HepG2 (cell line): ENCODE measurements at regions not wholly inside any gene's neighbourhood (a gene's known extent, or its start where the extent isn't known, plus 50 kb on each side); places are given as distances from the start of the nearest gene placed in this dataset.

ENCODE experiments used
- ARID5B ChIP-seq: IDR thresholded peaks from 2 replicates; pipeline ENCODE4 v1.4.0; 2020; ENCODE audit warnings: mild to moderate bottlenecking, missing genetic modification reagents
- CEBPG ChIP-seq: IDR thresholded peaks from 2 replicates; pipeline ENCODE4 v1.6.1; 2016
- ESRRA ChIP-seq: sonication (generic); formaldehyde crosslinking; IDR thresholded peaks from 2 replicates; pipeline ENCODE4 v1.5.1; 2020; ENCODE audit warnings: mild to moderate bottlenecking, low read depth, missing genetic modification reagents
- HIC2 ChIP-seq: sonication (generic); formaldehyde crosslinking; IDR thresholded peaks from 2 replicates; pipeline ENCODE4 v1.9.0; 2022; ENCODE audit warnings: low read depth, missing genetic modification reagents
- HOXA3 ChIP-seq: sonication (generic); formaldehyde crosslinking; IDR thresholded peaks from 2 replicates; pipeline ENCODE4 v1.5.0; 2020; ENCODE audit warnings: missing genetic modification reagents
- JARID2 ChIP-seq: sonication (generic); formaldehyde crosslinking; IDR thresholded peaks from 2 replicates; pipeline ENCODE4 v1.8.1; 2023; ENCODE audit warnings: missing genetic modification reagents, inconsistent platforms; ENCODE audit not compliant: insufficient replicate concordance
- KDM6A ChIP-seq: IDR thresholded peaks from 2 replicates; pipeline ENCODE4 v1.6.1; 2016; ENCODE audit warnings: low read depth
- MED1 ChIP-seq: sonication (generic); formaldehyde crosslinking; IDR thresholded peaks from 2 replicates; pipeline ENCODE4 v1.4.0; 2020; ENCODE audit warnings: missing genetic modification reagents
- NR2F1 ChIP-seq, 2 experiments: fragments of 450-650 bp in 1 of 2; formaldehyde crosslinking in 1 of 2; IDR thresholded peaks; 2 replicates each; pipeline versions ENCODE4 v1.5.0 to v1.6.1; 2016 to 2020; ENCODE audit warnings: mild to moderate bottlenecking in 1 of 2, missing compliant biosample characterization in 1 of 2, missing genetic modification reagents in 1 of 2, moderate library complexity in 1 of 2
- SIX1 ChIP-seq: sonication (generic); formaldehyde crosslinking; IDR thresholded peaks from 2 replicates; pipeline ENCODE4 v1.4.0; 2020; ENCODE audit warnings: missing genetic modification reagents, borderline replicate concordance
- ZFP1 ChIP-seq: IDR thresholded peaks from 2 replicates; pipeline ENCODE4 v1.6.1; 2016
- ZFY ChIP-seq: sonication (generic); formaldehyde crosslinking; IDR thresholded peaks from 2 replicates; pipeline ENCODE4 v1.4.0; 2020; ENCODE audit warnings: missing genetic modification reagents
- ZNF205 ChIP-seq: IDR thresholded peaks from 2 replicates; pipeline ENCODE4 v1.6.1; 2018; ENCODE audit warnings: missing biosample characterization, missing genetic modification reagents
- ZNF34 ChIP-seq: sonication (generic); formaldehyde crosslinking; IDR thresholded peaks from 2 replicates; pipeline ENCODE4 v1.4.0; 2020; ENCODE audit warnings: mild to moderate bottlenecking, missing genetic modification reagents, borderline replicate concordance
- ZNF362 ChIP-seq: sonication (generic); formaldehyde crosslinking; IDR thresholded peaks from 2 replicates; pipeline ENCODE4 v1.4.0; 2020; ENCODE audit warnings: missing genetic modification reagents, mild to moderate bottlenecking, borderline replicate concordance
- ZNF432 ChIP-seq: sonication (generic); formaldehyde crosslinking; IDR thresholded peaks from 2 replicates; pipeline ENCODE4 v1.5.0; 2020; ENCODE audit warnings: missing genetic modification reagents, mild to moderate bottlenecking, borderline replicate concordance
- ZNF704 ChIP-seq: sonication (generic); formaldehyde crosslinking; IDR thresholded peaks from 2 replicates; pipeline ENCODE4 v1.8.1; 2023; ENCODE audit warnings: mild to moderate bottlenecking, inconsistent platforms, moderate library complexity, missing genetic modification reagents, borderline replicate concordance
- ZNF710 ChIP-seq: sonication (generic); formaldehyde crosslinking; IDR thresholded peaks from 2 replicates; pipeline ENCODE4 v1.5.0; 2020; ENCODE audit warnings: mild to moderate bottlenecking, missing genetic modification reagents, borderline replicate concordance
- ZNF713 ChIP-seq: sonication (generic); formaldehyde crosslinking; IDR thresholded peaks from 2 replicates; pipeline ENCODE4 v1.4.0; 2020; ENCODE audit warnings: mild to moderate bottlenecking, missing genetic modification reagents

GRCh38 chr1:172976222-172977041 lies 74.3 kb downstream of the TNFSF18 start (continued):
- TF ChIP-seq ZNF205 (CRISPR knock-in tag) (peak; percentile 53; the same call in 1 of the 2 replicates), ARID5B (CRISPR knock-in tag) (peak; percentile 77), JARID2 (CRISPR knock-in tag) (no peak), ZNF713 (CRISPR knock-in tag) (no peak), HOXA3 (CRISPR knock-in tag) (peak; percentile 53), ZNF432 (no peak), ESRRA (CRISPR knock-in tag) (0 out of 2 replicates have a peak, but pooled peaks have one; percentile 31), SIX1 (CRISPR knock-in tag) (peak; percentile 87), ZNF362 (CRISPR knock-in tag) (peak; percentile 91), ZFY (peak; percentile 20; the same call in 1 of the 2 replicates), ZNF704 (CRISPR knock-in tag) (no peak), HIC2 (no peak), ZNF710 (CRISPR knock-in tag) (no peak), CEBPG (CRISPR knock-in tag) (peak; percentile 89), MED1 (CRISPR knock-in tag) (peak; percentile 31; the same call in 1 of the 2 replicates), KDM6A (CRISPR knock-in tag) (peak; percentile 61; the same call in 1 of the 2 replicates), NR2F1 (CRISPR knock-in tag; IDR thresholded peaks at IDR 0.05) (0 out of 4 replicates have a peak, but pooled peaks of 1 of the 2 experiments have one; percentile 24), ZFP1 (CRISPR knock-in tag) (no peak), ZNF34 (CRISPR knock-in tag) (peak; percentile 62; the same call in 1 of the 2 replicates)
